SK-N-MC (cell line): ENCODE measurements at regions not wholly inside any gene's neighbourhood (a gene's known extent, or its start where the extent isn't known, plus 50 kb on each side); places are given as distances from the start of the nearest gene placed in this dataset.

Source experiments
- DNase-seq: peaks from one replicate; pipeline ENCODE4 v3.0.0-alpha.2; 2011; ENCODE audit warnings: low read depth, low spot score
- H3K27ac ChIP-seq: fragments of 200-600 bp; sonication (generic); 2 replicates; pipeline ENCODE4 v1.5.1; 2016; ENCODE audit warnings: mixed run types
- H3K36me3 ChIP-seq: fragments of 200-600 bp; sonication (generic); 2 replicates; pipeline ENCODE4 v1.6.1; 2017; ENCODE audit warnings: antibody characterized with exemption, low read length, mixed read lengths; ENCODE audit not compliant: insufficient read depth
- H3K4me3 ChIP-seq: fragments of 200-600 bp; sonication (generic); 2 replicates; pipeline ENCODE4 v1.5.1; 2016
- H3K9ac ChIP-seq: fragments of 200-600 bp; sonication (generic); 2 replicates; pipeline ENCODE4 v1.8.0; 2017; ENCODE audit warnings: mixed run types, mixed read lengths; ENCODE audit not compliant: insufficient read length
- H3K9me3 ChIP-seq: fragments of 200-600 bp; sonication (generic); 2 replicates; pipeline ENCODE4 v1.6.1; 2017; ENCODE audit warnings: low read depth, mild to moderate bottlenecking, antibody characterized with exemption, low read length, moderate library complexity, mixed read lengths
- EZH2 ChIP-seq: fragments of 200-600 bp; sonication (generic); IDR thresholded peaks from one replicate; pipeline ENCODE4 v1.6.1; 2017; ENCODE audit warnings: antibody characterized with exemption
- FOXP2 ChIP-seq: optimal IDR thresholded peaks from 2 replicates; pipeline ENCODE3; 2011; ENCODE audit warnings: mild to moderate bottlenecking, moderate library complexity; ENCODE audit not compliant: insufficient read depth; ENCODE audit errors: extremely low read length, control extremely low read depth
- POLR2AphosphoS5 ChIP-seq: IDR thresholded peaks from 2 replicates; pipeline ENCODE4 v1.6.1; 2012; ENCODE audit warnings: mild to moderate bottlenecking, low read depth, low read length, borderline replicate concordance

GRCh38 chr6:147712841-147713240 lies 204.4 kb downstream of the SAMD5 start:
- H3K27ac ChIP-seq: no peak overlapping the region
- no peak overlapping the region for H3K4me3 ChIP-seq
- no peak for TF ChIP-seq POLR2AphosphoS5
- no peak for TF ChIP-seq EZH2
- no peak for TF ChIP-seq FOXP2
- H3K9me3 ChIP-seq: no peaks in the 10 kb centered on the region
- DNase-seq: no peak
- no peaks in the 10 kb centered on the region for H3K36me3 ChIP-seq
- no peak overlapping the region for H3K9ac ChIP-seq

- no peak overlapping the region for H3K27ac ChIP-seq
- DNase-seq: no peak
- no peaks in the 10 kb centered on the region for H3K9me3 ChIP-seq
- no peak for TF ChIP-seq POLR2AphosphoS5
- no peak for TF ChIP-seq EZH2
- no peak for TF ChIP-seq FOXP2
- no peaks in the 10 kb centered on the region for H3K36me3 ChIP-seq
- no peak overlapping the region for H3K4me3 ChIP-seq
- no peak overlapping the region for H3K9ac ChIP-seq
These were observed 206.5 kb downstream of the SAMD5 start for GRCh38 chr6:147715035-147715434.

GRCh38 chr6:147716434-147716833 lies 207.9 kb downstream of the SAMD5 start:
- H3K36me3 ChIP-seq: no peaks in the 10 kb centered on the region
- TF ChIP-seq FOXP2: no peak
- TF ChIP-seq EZH2: no peak
- TF ChIP-seq POLR2AphosphoS5: no peak
- no peak overlapping the region for H3K27ac ChIP-seq
- no peak for DNase-seq
- H3K9ac ChIP-seq: no peak overlapping the region
- H3K9me3 ChIP-seq: no peaks in the 10 kb centered on the region
- H3K4me3 ChIP-seq: no peak overlapping the region

- Histone ChIP-seq H3K9me3 (no peaks in the 10 kb centered on the region), H3K4me3 (no peak overlapping the region), H3K27ac (no peak overlapping the region), H3K36me3 (no peaks in the 10 kb centered on the region), H3K9ac (no peak overlapping the region)
- no peak for DNase-seq
- TF ChIP-seq EZH2 (no peak), FOXP2 (no peak), POLR2AphosphoS5 (no peak)
These were observed 209.5 kb downstream of the SAMD5 start for GRCh38 chr6:147717991-147718390.

- Histone ChIP-seq H3K36me3 (no peaks in the 10 kb centered on the region), H3K9me3 (no peaks in the 10 kb centered on the region), H3K9ac (no peak overlapping the region), H3K4me3 (no peak overlapping the region), H3K27ac (no peak overlapping the region)
- no peak for DNase-seq
- TF ChIP-seq FOXP2 (no peak), EZH2 (no peak), POLR2AphosphoS5 (no peak)
These were observed 213.7 kb downstream of the SAMD5 start for GRCh38 chr6:147722158-147722557.

GRCh38 chr6:147724454-147724853 lies 216.0 kb downstream of the SAMD5 start:
- Histone ChIP-seq H3K9ac (no peak overlapping the region), H3K36me3 (no peaks in the 10 kb centered on the region), H3K9me3 (no peaks in the 10 kb centered on the region), H3K27ac (no peak overlapping the region), H3K4me3 (no peak overlapping the region)
- TF ChIP-seq EZH2 (no peak), POLR2AphosphoS5 (no peak), FOXP2 (no peak)
- DNase-seq: no peak

- Histone ChIP-seq H3K9me3 (no peaks in the 10 kb centered on the region), H3K36me3 (no peaks in the 10 kb centered on the region), H3K4me3 (no peak overlapping the region), H3K9ac (no peak overlapping the region), H3K27ac (no peak overlapping the region)
- TF ChIP-seq FOXP2 (no peak), POLR2AphosphoS5 (no peak), EZH2 (no peak)
- no peak for DNase-seq
These were observed 217.9 kb downstream of the SAMD5 start for GRCh38 chr6:147726342-147726741.

GRCh38 chr6:147728903-147729302 lies 220.4 kb downstream of the SAMD5 start:
- Histone ChIP-seq H3K4me3 (no peak overlapping the region), H3K36me3 (no peaks in the 10 kb centered on the region), H3K27ac (no peak overlapping the region), H3K9ac (no peak overlapping the region), H3K9me3 (no peaks in the 10 kb centered on the region)
- no peak for DNase-seq
- TF ChIP-seq EZH2: no peak
- TF ChIP-seq POLR2AphosphoS5: no peak
- no peak for TF ChIP-seq FOXP2

GRCh38 chr6:147733686-147734085 lies 225.2 kb downstream of the SAMD5 start:
- H3K9me3 ChIP-seq: no peaks in the 10 kb centered on the region
- no peak for TF ChIP-seq EZH2
- H3K27ac ChIP-seq: no peak overlapping the region
- H3K9ac ChIP-seq: no peak overlapping the region
- no peaks in the 10 kb centered on the region for H3K36me3 ChIP-seq
- H3K4me3 ChIP-seq: no peak overlapping the region
- no peak for DNase-seq
